Testis (tissue), 2 donors: ENCODE measurements at regions not wholly inside any gene's neighbourhood (a gene's known extent, or its start where the extent isn't known, plus 50 kb on each side); places are given as distances from the start of the nearest gene placed in this dataset.

Source experiments
- POLR2A ChIP-seq: fragments of 450-650 bp; IDR thresholded peaks from one replicate; pipeline ENCODE4 v1.6.1; 2017; ENCODE audit warnings: antibody characterized with exemption, mild to moderate bottlenecking, moderate library complexity
- TF ChIP-seq, protein P1 (sequence below), 3 experiments: fragments of 450-650 bp in 2 of 3; fragments of 200-600 bp in 1 of 3; sonication (generic) in 1 of 3; IDR thresholded peaks; one replicate each; pipeline ENCODE4 v1.5.1; 2016 to 2019; ENCODE audit warnings: antibody characterized with exemption in 3 of 3, mild to moderate bottlenecking in 2 of 3, moderate library complexity in 1 of 3

- no peak for TF ChIP-seq POLR2A
- TF ChIP-seq, protein P1, sequence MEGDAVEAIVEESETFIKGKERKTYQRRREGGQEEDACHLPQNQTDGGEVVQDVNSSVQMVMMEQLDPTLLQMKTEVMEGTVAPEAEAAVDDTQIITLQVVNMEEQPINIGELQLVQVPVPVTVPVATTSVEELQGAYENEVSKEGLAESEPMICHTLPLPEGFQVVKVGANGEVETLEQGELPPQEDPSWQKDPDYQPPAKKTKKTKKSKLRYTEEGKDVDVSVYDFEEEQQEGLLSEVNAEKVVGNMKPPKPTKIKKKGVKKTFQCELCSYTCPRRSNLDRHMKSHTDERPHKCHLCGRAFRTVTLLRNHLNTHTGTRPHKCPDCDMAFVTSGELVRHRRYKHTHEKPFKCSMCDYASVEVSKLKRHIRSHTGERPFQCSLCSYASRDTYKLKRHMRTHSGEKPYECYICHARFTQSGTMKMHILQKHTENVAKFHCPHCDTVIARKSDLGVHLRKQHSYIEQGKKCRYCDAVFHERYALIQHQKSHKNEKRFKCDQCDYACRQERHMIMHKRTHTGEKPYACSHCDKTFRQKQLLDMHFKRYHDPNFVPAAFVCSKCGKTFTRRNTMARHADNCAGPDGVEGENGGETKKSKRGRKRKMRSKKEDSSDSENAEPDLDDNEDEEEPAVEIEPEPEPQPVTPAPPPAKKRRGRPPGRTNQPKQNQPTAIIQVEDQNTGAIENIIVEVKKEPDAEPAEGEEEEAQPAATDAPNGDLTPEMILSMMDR (IDR thresholded peaks at IDR 0.05), result no peak
Measured at GRCh38 chr5:125464847-125465432, 718.5 kb upstream of the ZNF608 start.
